Liver (tissue), 8 donors: ENCODE measurements at regions not wholly inside any gene's neighbourhood (a gene's known extent, or its start where the extent isn't known, plus 50 kb on each side); places are given as distances from the start of the nearest gene placed in this dataset.
"Not testable (repeated sequence)": the region's sequence is repeated elsewhere in the genome, so short reads cannot be mapped to it uniquely, and the experiment has no call there.

Experiments
- DNase-seq: peaks from one replicate; pipeline ENCODE4 v3.0.0-alpha.2; 2017; ENCODE audit warnings: low spot score
- H3K27ac ChIP-seq, 2 donors: one replicate each; pipeline ENCODE4 v1.7.0; 2013; ENCODE audit warnings: inconsistent platforms in 2 of 2, low read length in 2 of 2, control low read depth in 1 of 2, low read depth in 1 of 2, mild to moderate bottlenecking in 1 of 2
- H3K27me3 ChIP-seq, 4 donors: one replicate each; pipeline versions ENCODE4 v1.6.1 to v1.7.0; 2013; ENCODE audit warnings: low read length in 3 of 4, inconsistent platforms in 1 of 4, mild to moderate bottlenecking in 1 of 4, moderate library complexity in 1 of 4; ENCODE audit not compliant: control insufficient read depth in 4 of 4, insufficient read depth in 4 of 4
- H3K36me3 ChIP-seq, 4 donors: one replicate each; pipeline versions ENCODE4 v1.6.1 to v1.7.0; 2013; ENCODE audit warnings: low read length in 3 of 4, mild to moderate bottlenecking in 3 of 4, low read depth in 1 of 4, moderate library complexity in 1 of 4; ENCODE audit not compliant: control insufficient read depth in 4 of 4, insufficient read depth in 3 of 4
- H3K4me1 ChIP-seq, 4 donors: one replicate each; pipeline versions ENCODE4 v1.6.1 to v1.7.0; 2013; ENCODE audit warnings: low read length in 3 of 4, mild to moderate bottlenecking in 3 of 4, moderate library complexity in 1 of 4; ENCODE audit not compliant: control insufficient read depth in 4 of 4, insufficient read depth in 4 of 4
- H3K4me3 ChIP-seq, 3 donors: one replicate each; pipeline versions ENCODE4 v1.6.1 to v1.7.0; 2013; ENCODE audit warnings: low read length in 3 of 3, control low read depth in 1 of 3, low read depth in 1 of 3, mild to moderate bottlenecking in 1 of 3
- H3K9ac ChIP-seq, 2 donors: one replicate each; pipeline ENCODE4 v1.7.0; 2013; ENCODE audit warnings: low read length in 2 of 2, mild to moderate bottlenecking in 2 of 2, moderate library complexity in 2 of 2, control low read depth in 1 of 2, low read depth in 1 of 2
- H3K9me3 ChIP-seq, 4 donors: one replicate each; pipeline versions ENCODE4 v1.6.1 to v1.7.0; 2013; ENCODE audit warnings: low read length in 3 of 4; ENCODE audit not compliant: control insufficient read depth in 4 of 4
- EGR1 ChIP-seq, 2 donors: IDR thresholded peaks; 2 replicates each; pipeline ENCODE4 v1.6.1; 2016 to 2018; ENCODE audit warnings: antibody characterized with exemption in 2 of 2, low read depth in 2 of 2
- FOXA1 ChIP-seq: IDR thresholded peaks from 2 replicates; pipeline ENCODE4 v1.6.1; 2016; ENCODE audit warnings: antibody characterized with exemption
- GABPA ChIP-seq, 2 donors: IDR thresholded peaks in 1 of 2; conservative IDR thresholded peaks in 1 of 2; 2 replicates each; pipeline ENCODE4 v1.6.1; 2016; ENCODE audit warnings: antibody characterized with exemption in 2 of 2, mild to moderate bottlenecking in 1 of 2, moderate library complexity in 1 of 2
- HNF4A ChIP-seq, 2 donors: conservative IDR thresholded peaks; 2 replicates each; pipeline ENCODE4 v1.6.1; 2016; ENCODE audit warnings: antibody characterized with exemption in 2 of 2, mild to moderate bottlenecking in 2 of 2
- HNF4G ChIP-seq: IDR thresholded peaks from 2 replicates; pipeline ENCODE4 v1.6.1; 2016; ENCODE audit warnings: antibody characterized with exemption
- JUND ChIP-seq, 2 donors: IDR thresholded peaks; 2 replicates each; pipeline ENCODE4 v1.6.1; 2016; ENCODE audit warnings: antibody characterized with exemption in 2 of 2
- RAD21 ChIP-seq, 2 donors: IDR thresholded peaks; 2 replicates each; pipeline ENCODE4 v1.6.1; 2016; ENCODE audit warnings: antibody characterized with exemption in 2 of 2, mild to moderate bottlenecking in 2 of 2
- SP1 ChIP-seq: IDR thresholded peaks from 2 replicates; pipeline ENCODE4 v1.6.1; 2018; ENCODE audit warnings: antibody characterized with exemption, mild to moderate bottlenecking
- TAF1 ChIP-seq: conservative IDR thresholded peaks from 2 replicates; pipeline ENCODE4 v1.6.1; 2016; ENCODE audit warnings: antibody characterized with exemption, mild to moderate bottlenecking
- YY1 ChIP-seq: IDR thresholded peaks from 2 replicates; pipeline ENCODE4 v1.6.1; 2016; ENCODE audit warnings: antibody characterized with exemption, mild to moderate bottlenecking
- WGBS: extraction: QIAGEN DNeasy Blood & Tissue Kit; methylation state at CpG from one replicate; pipeline ENCODE4 v1.1.7; 2013; 5-methylcytosine and 5-hydroxymethylcytosine counted together
- TF ChIP-seq, protein P1 (sequence below): IDR thresholded peaks from 2 replicates; pipeline ENCODE4 v1.6.1; 2016; ENCODE audit warnings: antibody characterized with exemption, mild to moderate bottlenecking
- TF ChIP-seq, protein P2 (sequence below): IDR thresholded peaks from 2 replicates; pipeline ENCODE4 v1.6.1; 2016; ENCODE audit warnings: antibody characterized with exemption
- TF ChIP-seq, protein P3 (sequence below): fragments of 150-350 bp; IDR thresholded peaks from 2 replicates; pipeline ENCODE4 v1.5.1; 2017; ENCODE audit warnings: improper control_type of control experiment, low read depth, low read length; ENCODE audit not compliant: missing input control
- TF ChIP-seq, protein P4 (sequence below): IDR thresholded peaks from 2 replicates; pipeline ENCODE4 v1.6.1; 2016; ENCODE audit warnings: antibody characterized with exemption
- donor health status: healthy.
- donor health status: healthy.
- donor health status: healthy.
- donor health status: healthy.
- donor health status: healthy.

DNA sequence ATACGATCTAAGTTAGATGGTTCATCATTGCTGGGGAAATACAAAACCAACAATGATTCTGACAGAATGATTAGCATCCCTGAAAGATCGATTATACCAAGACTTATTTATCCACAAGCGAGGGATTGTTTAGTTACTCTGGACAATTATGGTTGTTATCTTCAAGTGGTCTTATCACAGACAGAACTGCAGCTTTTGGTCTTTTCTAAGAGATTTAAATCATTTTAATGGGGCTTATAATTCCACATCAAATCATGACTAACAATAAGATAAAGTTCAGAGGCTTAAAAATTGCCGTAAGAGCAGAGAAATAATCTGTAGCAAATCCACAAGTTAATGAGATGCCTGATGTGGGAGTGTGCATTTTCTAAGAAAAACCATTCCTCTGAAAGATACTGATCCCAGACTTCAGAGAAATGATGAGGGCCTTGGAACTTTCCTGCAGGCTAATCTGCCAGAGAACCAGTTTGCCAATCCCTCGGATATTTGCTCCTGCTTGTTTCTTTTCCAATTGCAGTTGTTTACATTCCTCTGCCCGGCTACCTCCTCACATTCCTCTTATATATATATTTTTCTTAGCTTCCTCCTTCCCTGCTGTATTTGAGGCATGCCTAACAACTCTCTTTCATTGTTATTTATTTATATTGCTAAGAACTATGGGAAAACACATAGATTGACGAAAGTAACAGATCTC, 134.8 kb downstream of the BACH1 start:
- Histone ChIP-seq H3K4me3 (no peak overlapping the region), H3K27ac (no peak overlapping the region), H3K27me3 (no peaks in the 10 kb centered on the region), H3K9ac (no peak overlapping the region), H3K36me3 (no peaks in the 10 kb centered on the region), H3K4me1 (no peaks in the 10 kb centered on the region), H3K9me3 (no peaks in the 10 kb centered on the region)
- WGBS, result 78% methylated on average over 7 of the region's 7 CpGs
- no peak for DNase-seq
- TF ChIP-seq, protein P1, sequence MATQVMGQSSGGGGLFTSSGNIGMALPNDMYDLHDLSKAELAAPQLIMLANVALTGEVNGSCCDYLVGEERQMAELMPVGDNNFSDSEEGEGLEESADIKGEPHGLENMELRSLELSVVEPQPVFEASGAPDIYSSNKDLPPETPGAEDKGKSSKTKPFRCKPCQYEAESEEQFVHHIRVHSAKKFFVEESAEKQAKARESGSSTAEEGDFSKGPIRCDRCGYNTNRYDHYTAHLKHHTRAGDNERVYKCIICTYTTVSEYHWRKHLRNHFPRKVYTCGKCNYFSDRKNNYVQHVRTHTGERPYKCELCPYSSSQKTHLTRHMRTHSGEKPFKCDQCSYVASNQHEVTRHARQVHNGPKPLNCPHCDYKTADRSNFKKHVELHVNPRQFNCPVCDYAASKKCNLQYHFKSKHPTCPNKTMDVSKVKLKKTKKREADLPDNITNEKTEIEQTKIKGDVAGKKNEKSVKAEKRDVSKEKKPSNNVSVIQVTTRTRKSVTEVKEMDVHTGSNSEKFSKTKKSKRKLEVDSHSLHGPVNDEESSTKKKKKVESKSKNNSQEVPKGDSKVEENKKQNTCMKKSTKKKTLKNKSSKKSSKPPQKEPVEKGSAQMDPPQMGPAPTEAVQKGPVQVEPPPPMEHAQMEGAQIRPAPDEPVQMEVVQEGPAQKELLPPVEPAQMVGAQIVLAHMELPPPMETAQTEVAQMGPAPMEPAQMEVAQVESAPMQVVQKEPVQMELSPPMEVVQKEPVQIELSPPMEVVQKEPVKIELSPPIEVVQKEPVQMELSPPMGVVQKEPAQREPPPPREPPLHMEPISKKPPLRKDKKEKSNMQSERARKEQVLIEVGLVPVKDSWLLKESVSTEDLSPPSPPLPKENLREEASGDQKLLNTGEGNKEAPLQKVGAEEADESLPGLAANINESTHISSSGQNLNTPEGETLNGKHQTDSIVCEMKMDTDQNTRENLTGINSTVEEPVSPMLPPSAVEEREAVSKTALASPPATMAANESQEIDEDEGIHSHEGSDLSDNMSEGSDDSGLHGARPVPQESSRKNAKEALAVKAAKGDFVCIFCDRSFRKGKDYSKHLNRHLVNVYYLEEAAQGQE, result no peak
- no peak for TF ChIP-seq GABPA (IDR thresholded peaks at IDR 0.05 in 1 of 2, conservative IDR thresholded peaks at IDR 0.05 in 1 of 2)
- TF ChIP-seq, protein P2, sequence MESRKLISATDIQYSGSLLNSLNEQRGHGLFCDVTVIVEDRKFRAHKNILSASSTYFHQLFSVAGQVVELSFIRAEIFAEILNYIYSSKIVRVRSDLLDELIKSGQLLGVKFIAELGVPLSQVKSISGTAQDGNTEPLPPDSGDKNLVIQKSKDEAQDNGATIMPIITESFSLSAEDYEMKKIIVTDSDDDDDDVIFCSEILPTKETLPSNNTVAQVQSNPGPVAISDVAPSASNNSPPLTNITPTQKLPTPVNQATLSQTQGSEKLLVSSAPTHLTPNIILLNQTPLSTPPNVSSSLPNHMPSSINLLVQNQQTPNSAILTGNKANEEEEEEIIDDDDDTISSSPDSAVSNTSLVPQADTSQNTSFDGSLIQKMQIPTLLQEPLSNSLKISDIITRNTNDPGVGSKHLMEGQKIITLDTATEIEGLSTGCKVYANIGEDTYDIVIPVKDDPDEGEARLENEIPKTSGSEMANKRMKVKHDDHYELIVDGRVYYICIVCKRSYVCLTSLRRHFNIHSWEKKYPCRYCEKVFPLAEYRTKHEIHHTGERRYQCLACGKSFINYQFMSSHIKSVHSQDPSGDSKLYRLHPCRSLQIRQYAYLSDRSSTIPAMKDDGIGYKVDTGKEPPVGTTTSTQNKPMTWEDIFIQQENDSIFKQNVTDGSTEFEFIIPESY, result no peak
- no peak for TF ChIP-seq EGR1 (IDR thresholded peaks at IDR 0.05; ENCODE audit: low read depth in 2 of 2)
- no peak for TF ChIP-seq JUND (IDR thresholded peaks at IDR 0.05)
- TF ChIP-seq SP1, result no peak
- TF ChIP-seq, protein P3, sequence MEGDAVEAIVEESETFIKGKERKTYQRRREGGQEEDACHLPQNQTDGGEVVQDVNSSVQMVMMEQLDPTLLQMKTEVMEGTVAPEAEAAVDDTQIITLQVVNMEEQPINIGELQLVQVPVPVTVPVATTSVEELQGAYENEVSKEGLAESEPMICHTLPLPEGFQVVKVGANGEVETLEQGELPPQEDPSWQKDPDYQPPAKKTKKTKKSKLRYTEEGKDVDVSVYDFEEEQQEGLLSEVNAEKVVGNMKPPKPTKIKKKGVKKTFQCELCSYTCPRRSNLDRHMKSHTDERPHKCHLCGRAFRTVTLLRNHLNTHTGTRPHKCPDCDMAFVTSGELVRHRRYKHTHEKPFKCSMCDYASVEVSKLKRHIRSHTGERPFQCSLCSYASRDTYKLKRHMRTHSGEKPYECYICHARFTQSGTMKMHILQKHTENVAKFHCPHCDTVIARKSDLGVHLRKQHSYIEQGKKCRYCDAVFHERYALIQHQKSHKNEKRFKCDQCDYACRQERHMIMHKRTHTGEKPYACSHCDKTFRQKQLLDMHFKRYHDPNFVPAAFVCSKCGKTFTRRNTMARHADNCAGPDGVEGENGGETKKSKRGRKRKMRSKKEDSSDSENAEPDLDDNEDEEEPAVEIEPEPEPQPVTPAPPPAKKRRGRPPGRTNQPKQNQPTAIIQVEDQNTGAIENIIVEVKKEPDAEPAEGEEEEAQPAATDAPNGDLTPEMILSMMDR, result no peak
- TF ChIP-seq HNF4A (conservative IDR thresholded peaks at IDR 0.05), result no peak
- no peak for TF ChIP-seq HNF4G
- TF ChIP-seq, protein P4, sequence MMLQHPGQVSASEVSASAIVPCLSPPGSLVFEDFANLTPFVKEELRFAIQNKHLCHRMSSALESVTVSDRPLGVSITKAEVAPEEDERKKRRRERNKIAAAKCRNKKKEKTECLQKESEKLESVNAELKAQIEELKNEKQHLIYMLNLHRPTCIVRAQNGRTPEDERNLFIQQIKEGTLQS, result no peak
- no peak for TF ChIP-seq YY1
- no peak for TF ChIP-seq FOXA1

DNA sequence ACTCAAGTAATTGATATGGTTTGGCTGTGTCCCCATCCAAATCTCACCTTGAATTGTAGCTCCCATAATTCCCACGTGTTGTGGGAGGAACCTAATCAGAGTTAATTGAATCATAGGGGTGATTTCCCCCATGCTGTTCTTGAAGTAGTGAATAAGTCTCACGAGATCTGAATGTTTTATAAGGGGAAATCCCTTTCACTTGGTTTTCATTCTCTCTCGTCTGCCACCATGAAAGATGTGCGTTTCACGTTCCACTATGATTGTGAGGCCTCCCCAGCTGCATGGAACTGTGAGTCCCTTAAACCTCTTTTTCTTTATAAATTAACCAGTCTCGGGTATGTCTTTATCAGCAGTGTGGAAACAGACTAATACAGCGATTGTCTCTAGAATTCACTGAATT, 135.4 kb downstream of the BACH1 start:
- Histone ChIP-seq H3K4me3 (no peak overlapping the region), H3K4me1 (no peaks in the 10 kb centered on the region), H3K27ac (no peak overlapping the region), H3K9ac (no peak overlapping the region), H3K9me3 (no peaks in the 10 kb centered on the region), H3K27me3 (no peaks in the 10 kb centered on the region), H3K36me3 (no peaks in the 10 kb centered on the region)
- no peak for TF ChIP-seq FOXA1
- TF ChIP-seq RAD21 (IDR thresholded peaks at IDR 0.05), result no peak
- TF ChIP-seq TAF1, result no peak
- TF ChIP-seq GABPA (IDR thresholded peaks at IDR 0.05 in 1 of 2, conservative IDR thresholded peaks at IDR 0.05 in 1 of 2), result no peak
- TF ChIP-seq, protein P2, result no peak
- TF ChIP-seq, protein P4, result no peak
- no peak for DNase-seq
- WGBS, result 84% methylated on average over 7 of the region's 7 CpGs

DNA sequence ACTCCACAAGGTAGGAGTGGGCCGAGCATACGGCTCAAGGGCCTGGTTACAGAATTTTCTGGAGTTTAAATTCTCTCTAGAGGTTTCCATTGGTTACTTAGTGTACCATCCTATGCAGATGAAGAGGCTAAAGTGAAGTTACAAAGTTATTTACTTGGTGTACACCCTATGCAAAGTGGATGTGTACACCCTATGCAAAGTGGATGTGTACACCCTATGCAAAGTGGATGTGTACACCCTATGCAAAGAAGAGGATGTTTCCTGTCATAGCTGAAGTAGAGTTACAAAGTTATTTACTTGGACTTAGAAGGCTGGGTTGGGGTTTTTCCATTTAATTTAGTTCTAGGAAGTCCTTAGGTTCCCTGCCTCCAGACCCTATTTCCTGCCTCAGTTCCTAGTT, 136.3 kb downstream of the BACH1 start:
- not testable (repeated sequence) for H3K9ac ChIP-seq, H3K4me1 ChIP-seq, H3K9me3 ChIP-seq, H3K4me3 ChIP-seq, H3K36me3 ChIP-seq, DNase-seq, H3K27me3 ChIP-seq, H3K27ac ChIP-seq
- 100% methylated on average over 2 of the region's 2 CpGs for WGBS
